ENCODE measurements at regions not wholly inside any gene's neighbourhood (a gene's known extent, or its start where the extent isn't known, plus 50 kb on each side); places are given as distances from the start of the nearest gene placed in this dataset.
A peak's percentile ranks its signal among the peaks of the same experiment; 100 is the strongest.

- no peak for DNase-seq
These were observed 61.2 kb upstream of the RBBP8 start for GRCh38 chr18:22871809-22872525.

GRCh38 chr18:22872900-22873537 is 60.1 kb upstream of the RBBP8 start:
- DNase-seq, result no peak

GRCh38 chr18:22879293-22879692 is 53.8 kb upstream of the RBBP8 start:
- DNase-seq, result peak; percentile 54 to 61

- no peak for DNase-seq
These were observed 51.0 kb upstream of the RBBP8 start for GRCh38 chr18:22882084-22882483.

GRCh38 chr18:22883179-22883578 is 49.9 kb upstream of the RBBP8 start:
- DNase-seq, result peak in 1 of 2 experiments; percentile 5

All from NCI-H526 (cell line).